ENCODE measurements at regions not wholly inside any gene's neighbourhood (a gene's known extent, or its start where the extent isn't known, plus 50 kb on each side); places are given as distances from the start of the nearest gene placed in this dataset.

DNA sequence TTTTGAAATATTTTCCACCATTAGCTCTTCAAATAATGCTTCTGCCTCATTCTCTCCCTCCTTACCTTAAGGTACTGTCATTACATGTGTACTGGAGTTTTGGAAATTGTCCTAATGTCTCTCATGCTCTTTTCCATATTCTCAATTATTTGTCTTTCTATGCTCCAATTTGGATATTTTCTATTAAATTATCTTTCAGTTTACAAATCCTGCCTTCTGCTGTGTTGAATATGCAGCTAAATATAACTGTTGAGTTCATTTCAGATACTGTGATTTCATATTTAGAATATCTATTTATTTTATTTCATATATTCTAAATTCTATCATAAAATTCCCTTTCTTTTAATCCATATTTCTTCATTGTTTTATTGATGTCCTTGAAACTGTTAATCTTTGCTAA, 388.0 kb upstream of the CDIN1 start:
- no peak for TF ChIP-seq CTCF (IDR thresholded peaks at IDR 0.05)
- TF ChIP-seq POLR2A (IDR thresholded peaks at IDR 0.05), result no peak

Data from tibial nerve (tissue), 3 donors.